Epithelial cell of esophagus (primary cell): ENCODE measurements at regions not wholly inside any gene's neighbourhood (a gene's known extent, or its start where the extent isn't known, plus 50 kb on each side); places are given as distances from the start of the nearest gene placed in this dataset.

Experiments used
- DNase-seq: peaks from one replicate; pipeline ENCODE4 v3.0.0; 2010; ENCODE audit warnings: low read depth
- H3K4me3 ChIP-seq: 2 replicates; pipeline ENCODE4 v1.5.1; 2011; ENCODE audit warnings: mild to moderate bottlenecking, low read length, control low read depth
- TF ChIP-seq, protein P1 (sequence below): IDR thresholded peaks from 2 replicates; pipeline ENCODE4 v1.5.1; 2011; ENCODE audit warnings: low read depth, mild to moderate bottlenecking, low read length, control low read depth, inconsistent platforms; ENCODE audit not compliant: insufficient read depth; ENCODE audit errors: missing control alignments

DNA sequence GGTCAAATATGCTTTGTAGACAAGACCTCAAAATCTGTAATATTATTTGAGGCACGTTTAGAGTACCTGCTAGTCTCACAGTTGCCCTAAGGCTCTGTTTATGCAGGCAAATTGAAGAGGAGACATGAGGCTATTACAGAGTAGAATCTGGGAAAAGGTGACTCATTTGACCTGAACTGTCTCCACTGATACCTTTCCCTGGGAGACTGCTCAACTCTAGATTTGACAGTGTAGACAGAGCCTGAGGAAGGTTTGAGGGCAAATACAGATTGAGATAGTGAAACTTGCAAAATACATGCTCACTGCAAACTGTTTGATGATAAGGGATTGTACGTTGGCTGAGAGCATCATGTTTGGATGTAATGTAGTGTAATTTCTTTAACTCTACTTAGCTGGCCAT lies 1266.6 kb upstream of the CDH8 start:
- DNase-seq = peak; percentile 2
- TF ChIP-seq, protein P1, sequence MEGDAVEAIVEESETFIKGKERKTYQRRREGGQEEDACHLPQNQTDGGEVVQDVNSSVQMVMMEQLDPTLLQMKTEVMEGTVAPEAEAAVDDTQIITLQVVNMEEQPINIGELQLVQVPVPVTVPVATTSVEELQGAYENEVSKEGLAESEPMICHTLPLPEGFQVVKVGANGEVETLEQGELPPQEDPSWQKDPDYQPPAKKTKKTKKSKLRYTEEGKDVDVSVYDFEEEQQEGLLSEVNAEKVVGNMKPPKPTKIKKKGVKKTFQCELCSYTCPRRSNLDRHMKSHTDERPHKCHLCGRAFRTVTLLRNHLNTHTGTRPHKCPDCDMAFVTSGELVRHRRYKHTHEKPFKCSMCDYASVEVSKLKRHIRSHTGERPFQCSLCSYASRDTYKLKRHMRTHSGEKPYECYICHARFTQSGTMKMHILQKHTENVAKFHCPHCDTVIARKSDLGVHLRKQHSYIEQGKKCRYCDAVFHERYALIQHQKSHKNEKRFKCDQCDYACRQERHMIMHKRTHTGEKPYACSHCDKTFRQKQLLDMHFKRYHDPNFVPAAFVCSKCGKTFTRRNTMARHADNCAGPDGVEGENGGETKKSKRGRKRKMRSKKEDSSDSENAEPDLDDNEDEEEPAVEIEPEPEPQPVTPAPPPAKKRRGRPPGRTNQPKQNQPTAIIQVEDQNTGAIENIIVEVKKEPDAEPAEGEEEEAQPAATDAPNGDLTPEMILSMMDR = no peak
- no peak overlapping the region for H3K4me3 ChIP-seq

DNA sequence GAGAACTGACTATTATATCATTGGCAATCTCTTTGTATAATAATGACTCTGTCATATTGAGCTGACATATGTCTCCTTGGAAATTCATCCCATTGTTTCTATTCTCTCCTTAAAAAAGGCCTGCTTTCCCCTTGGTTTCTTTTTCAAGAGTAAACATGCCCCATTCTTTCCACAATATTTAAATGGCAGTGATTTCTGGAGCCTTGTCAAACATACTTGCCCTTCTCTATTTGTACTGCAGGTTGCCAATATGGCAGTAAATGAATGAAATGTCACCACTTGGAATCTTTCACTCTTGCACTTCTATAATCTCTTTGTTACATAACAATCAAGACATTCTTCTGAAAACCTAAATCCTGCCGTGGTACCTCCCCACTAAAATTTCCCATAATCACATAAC lies 1265.1 kb upstream of the CDH8 start:
- no peak for DNase-seq
- no peak overlapping the region for H3K4me3 ChIP-seq
- TF ChIP-seq, protein P1 = no peak

DNA sequence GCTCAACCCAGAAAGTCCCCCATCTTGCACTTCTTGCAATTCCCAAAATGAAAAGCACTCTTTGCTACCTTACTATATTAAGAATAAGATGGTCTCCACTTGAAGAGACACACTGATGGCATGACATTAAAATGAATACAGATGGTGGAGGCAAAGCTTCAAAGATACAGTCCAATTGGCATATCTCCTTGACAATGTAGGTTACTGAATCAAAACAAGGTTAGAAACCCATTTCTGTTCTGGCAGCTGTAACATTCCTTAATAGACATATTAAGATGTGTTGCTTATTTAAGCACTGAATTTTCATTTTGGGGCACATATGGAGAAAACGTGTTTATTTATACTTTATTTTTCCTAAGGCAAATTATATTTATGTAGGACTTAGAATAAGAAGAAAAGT lies 1262.8 kb upstream of the CDH8 start:
- no peak for DNase-seq
- TF ChIP-seq, protein P1 = no peak
- no peak overlapping the region for H3K4me3 ChIP-seq

DNA sequence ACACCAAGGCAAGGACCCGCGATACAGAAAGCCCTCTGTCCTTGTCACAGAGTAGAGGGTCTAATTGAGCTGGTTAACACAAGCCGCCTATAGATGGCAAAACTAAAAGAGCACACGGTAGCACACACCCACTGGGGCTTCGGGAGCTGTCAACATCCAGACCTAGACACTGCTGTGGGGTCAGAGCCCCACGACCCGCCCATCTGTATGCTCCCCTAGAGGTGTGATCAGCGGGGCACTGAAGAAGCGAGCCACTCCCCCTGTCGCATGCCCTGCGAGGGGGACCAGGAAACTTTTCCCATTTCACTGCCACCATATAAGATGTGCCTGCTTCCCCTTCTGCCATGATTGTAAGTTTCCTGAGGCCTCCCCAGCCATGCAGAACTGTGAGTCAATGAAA lies 1255.8 kb upstream of the CDH8 start:
- TF ChIP-seq, protein P1 = no peak
- DNase-seq = no peak
- no peak overlapping the region for H3K4me3 ChIP-seq

DNA sequence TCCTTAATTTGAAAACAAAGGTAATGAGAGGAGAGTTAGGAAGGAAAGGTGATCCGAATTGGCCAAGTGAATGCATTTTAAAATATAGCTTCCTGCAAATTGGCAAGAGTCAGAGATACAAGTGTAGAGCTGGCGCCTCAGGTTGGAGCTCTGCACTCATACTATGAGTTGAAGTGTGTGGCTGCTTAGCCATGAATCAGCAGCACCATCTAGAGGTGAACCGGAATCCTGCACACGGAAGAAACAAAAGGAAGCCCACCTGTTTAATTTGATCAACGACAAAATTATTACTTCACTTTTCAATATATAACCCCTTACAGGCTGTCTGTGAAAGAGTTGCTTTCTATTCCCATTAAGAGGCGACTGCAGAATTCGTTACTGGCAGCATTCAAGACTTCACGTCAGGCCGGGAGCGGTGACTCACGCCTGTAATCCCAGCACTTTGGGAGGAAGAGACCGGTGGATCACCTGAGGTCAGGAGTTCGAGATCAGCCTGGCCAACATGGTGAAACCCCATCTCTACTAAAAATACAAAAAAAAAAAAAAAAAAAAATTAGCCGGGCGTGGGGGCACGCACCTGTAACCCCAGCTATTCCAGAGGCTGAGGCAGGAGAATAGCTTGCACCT lies 1253.7 kb upstream of the CDH8 start:
- TF ChIP-seq, protein P1 = peak; percentile 86
- no peak overlapping the region for H3K4me3 ChIP-seq
- peak; percentile 52 for DNase-seq

DNA sequence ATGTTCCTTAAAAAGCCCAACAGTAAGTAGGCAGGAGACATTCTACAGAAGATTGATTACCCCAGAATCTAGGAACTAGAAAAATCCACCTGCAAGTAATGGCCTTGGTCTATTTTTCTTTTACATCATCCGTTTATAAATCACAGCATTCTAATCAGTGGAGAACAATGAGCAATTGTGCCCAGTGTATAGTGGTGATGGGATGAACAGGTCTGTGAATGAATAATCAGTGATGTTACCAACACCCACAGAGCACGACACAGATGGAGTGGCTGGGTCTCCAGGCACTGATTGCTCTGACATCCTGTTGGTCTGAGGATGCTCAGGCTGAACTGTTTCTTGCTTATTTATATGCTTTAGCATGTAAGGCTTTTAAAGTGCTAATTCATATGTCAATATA lies 1251.2 kb upstream of the CDH8 start:
- H3K4me3 ChIP-seq = no peak overlapping the region
- TF ChIP-seq, protein P1 = no peak
- DNase-seq = no peak

DNA sequence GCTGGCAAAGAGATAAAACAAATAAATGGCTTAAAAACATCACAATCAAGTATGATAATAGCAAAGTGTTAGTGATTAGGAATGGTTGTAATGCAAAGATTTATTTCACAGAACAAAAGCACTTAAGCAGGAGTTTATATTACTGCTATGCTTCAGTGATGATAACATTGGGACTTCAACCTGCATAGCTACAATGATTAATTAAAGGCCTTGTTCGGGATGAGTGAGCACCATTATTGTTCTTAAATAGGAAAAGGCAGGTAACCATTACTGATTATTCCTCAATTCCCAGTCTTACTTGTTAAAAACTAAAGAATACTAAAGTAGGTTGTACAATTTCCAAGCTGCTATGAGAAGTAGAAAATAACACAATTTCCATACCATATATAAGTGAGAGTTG lies 1247.5 kb upstream of the CDH8 start:
- no peak overlapping the region for H3K4me3 ChIP-seq
- no peak for DNase-seq
- TF ChIP-seq, protein P1 = no peak
